Amniotic stem cell (primary cell): ENCODE measurements at regions not wholly inside any gene's neighbourhood (a gene's known extent, or its start where the extent isn't known, plus 50 kb on each side); places are given as distances from the start of the nearest gene placed in this dataset.

Source experiments
- DNase-seq: peaks from one replicate; lab custom pipeline; 2025; lab: John Stamatoyannopoulos, UW

DNA sequence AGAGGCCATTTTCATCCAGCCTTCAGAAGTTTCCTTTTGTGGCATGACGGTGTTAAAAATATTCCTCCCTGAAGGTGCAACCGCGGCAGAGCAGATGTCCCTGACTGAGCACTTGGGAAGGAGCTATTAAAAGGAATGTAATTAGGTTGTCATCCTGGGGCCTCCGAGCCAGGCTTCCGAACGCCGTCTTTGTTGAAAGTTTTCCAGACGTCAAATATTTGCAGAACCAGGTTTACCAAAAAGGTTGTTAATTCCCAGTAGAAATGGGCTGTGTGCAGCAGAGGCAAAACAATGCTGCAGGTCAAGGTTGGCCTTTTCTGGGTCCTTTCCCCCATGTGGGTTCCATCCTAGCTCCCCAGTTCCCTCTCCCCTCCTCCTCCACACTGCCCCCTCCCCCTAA, 88.8 kb upstream of the CALM2 start:
- DNase-seq: no peak

GRCh38 chr2:47264686-47265085, 88.4 kb upstream of the CALM2 start:
- no peak for DNase-seq

- DNase-seq: no peak
Observed at GRCh38 chr2:47264143-47264542, 87.8 kb upstream of the CALM2 start.

DNA sequence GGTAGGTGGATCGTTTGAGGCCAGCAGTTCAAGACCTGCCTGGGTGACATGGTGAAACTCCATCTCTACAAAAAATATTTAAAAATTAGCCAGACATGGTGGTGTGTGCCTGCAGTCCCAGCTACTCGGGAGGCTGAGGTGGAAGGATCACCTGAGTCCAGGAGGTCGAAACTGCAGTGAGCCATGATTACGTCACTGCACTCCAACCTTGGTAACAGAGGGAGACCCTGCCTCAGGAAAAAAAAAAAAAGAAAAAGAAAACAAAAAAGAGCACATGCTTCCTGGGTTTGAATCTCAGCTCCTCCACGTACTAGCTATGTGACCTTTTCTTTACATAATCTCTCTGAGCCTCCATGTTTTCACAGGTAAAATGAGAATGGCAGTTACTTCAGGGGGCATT, 86.3 kb upstream of the CALM2 start:
- DNase-seq: no peak

DNA sequence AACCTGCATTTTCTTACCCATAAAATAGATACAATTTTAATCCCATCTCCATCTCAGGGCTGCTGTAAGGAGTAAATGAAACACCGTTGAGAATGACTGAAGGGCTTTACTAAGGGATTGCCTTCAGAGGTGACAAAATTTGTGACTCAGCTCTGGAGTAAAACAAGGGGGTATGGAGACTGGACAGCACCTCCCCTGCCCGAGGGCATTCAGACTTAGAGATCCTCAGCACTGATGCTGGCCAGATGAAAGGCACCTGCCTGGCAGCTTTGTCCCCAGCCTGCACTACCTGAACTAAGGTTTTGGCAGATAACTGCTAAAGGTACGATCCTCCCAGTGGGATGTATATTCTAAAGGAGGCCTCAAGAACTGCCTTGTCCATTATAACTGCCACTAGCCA, 84.7 kb upstream of the CALM2 start:
- no peak for DNase-seq

- no peak for DNase-seq
Observed at GRCh38 chr2:47259829-47260228, 83.5 kb upstream of the CALM2 start.

DNA sequence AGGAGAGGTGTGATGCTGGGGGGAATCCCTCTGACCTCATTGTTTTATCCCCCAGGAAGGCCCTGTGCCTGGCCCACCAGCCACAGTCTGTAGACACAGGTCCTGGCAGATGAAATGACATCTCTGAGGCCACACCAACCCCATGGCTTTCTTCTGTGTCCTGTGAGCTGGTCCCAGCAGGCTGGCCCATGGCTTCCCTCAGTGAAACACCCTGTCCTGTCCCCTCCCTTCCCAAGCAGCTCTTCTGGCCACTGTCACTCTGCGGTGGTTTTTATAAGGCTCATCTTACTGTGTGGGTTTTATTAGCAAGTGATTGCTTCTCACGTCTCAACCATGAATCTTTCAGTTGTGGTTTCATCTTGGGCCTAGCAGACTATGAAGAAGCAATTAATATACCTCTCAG, 81.6 kb upstream of the CALM2 start:
- no peak for DNase-seq

GRCh38 chr2:47256416-47257087, 80.2 kb upstream of the CALM2 start:
- no peak for DNase-seq

GRCh38 chr2:47255794-47256193, 79.5 kb upstream of the CALM2 start:
- DNase-seq: no peak

- DNase-seq: no peak
Observed at GRCh38 chr2:47254464-47254863, 78.2 kb upstream of the CALM2 start.

DNA sequence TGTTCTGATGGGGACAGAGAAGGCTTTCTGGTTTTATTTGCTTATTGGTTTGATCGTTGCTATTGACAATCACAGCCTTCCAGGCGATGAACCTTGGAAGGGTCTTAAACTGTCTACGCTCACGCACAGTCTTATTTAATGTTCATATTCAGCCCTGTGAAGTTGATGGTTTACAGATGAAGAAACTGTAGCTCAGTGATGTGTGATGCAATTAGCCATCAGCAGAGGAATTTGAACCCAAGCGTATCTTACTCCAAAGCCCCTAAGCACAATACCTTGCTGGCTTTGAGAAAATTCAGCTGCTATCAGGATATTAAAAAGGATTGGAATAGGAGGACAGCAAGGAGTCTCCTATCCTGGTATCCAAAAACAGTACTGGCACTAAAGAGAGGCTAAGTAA, 77.1 kb upstream of the CALM2 start:
- no peak for DNase-seq

GRCh38 chr2:47251404-47251675, 75.0 kb upstream of the CALM2 start:
- no peak for DNase-seq

DNA sequence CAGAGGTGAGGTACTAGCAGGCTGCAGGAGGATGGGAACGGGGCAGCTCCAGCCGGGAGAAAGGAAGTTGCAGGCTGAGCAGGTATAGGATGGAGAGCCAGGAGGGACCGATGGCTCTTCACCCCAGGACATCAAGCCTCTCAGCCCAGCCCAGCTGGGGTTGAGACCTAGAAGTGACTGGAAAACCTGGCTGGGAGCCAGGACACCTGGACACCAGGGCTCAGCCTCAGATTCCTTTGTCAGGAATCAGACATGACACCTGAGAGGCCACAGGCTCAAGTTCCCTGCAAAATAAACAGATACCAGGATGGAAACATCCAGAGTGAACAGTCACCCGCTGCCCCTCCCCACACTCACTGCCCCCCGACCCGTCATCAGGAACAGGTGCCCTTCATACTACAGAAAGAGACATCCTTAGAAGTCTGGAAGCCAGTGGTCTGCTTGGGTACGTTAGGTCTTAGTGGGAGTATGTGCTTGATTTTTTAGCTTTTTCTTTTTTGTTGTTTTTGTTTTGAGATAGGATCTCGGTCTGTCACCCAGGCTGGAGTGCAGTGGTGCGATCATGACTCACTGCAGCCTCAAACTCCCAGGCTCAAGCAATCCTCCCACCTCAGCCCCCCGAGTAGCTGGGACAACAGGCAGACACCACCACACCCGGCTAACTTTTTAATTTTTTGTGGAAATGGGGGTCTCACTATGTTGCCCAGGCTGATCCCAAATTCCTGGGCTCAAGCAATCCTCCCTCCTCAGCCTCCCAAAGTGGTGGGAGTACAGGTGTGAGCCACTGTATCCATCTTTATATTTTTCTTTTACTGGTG, 74.5 kb upstream of the CALM2 start:
- no peak for DNase-seq

- DNase-seq: no peak
Observed at GRCh38 chr2:47249931-47250330, 73.6 kb upstream of the CALM2 start.

DNA sequence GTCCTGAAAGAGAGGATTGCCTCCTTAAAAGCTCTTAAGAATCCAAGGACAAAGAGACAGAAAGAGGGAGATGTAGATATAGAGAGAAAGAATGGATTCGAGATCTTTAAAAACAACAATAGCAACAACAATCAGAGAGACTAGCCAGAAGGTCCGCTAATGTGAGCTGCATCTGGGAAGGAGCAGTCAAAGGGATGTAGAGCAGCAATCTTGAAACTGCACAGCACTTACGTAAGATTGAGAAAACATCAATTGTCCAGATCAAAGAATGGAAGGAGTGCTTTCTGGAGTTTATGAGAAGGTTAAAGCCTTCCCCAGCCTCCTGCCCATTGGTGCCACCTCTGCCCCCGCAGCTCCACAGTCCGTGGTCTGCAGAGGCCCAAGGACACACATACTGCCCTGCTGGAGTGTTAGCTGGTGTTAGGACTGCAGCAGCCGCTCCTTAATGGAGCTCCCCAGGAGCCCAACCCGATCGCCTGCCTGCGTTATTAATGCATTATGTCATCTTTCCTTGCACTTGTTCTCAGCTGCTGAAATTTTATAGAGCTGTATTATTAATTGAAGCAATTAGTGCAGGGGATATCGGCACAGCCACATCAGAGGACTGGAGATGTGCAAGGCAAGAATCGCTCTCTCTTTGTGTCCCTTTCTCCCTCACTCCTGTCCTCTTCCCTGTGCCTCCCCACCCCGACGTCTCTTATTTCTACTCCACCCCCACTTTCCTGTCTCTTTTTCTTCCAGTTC, 73.0 kb upstream of the CALM2 start:
- no peak for DNase-seq

DNA sequence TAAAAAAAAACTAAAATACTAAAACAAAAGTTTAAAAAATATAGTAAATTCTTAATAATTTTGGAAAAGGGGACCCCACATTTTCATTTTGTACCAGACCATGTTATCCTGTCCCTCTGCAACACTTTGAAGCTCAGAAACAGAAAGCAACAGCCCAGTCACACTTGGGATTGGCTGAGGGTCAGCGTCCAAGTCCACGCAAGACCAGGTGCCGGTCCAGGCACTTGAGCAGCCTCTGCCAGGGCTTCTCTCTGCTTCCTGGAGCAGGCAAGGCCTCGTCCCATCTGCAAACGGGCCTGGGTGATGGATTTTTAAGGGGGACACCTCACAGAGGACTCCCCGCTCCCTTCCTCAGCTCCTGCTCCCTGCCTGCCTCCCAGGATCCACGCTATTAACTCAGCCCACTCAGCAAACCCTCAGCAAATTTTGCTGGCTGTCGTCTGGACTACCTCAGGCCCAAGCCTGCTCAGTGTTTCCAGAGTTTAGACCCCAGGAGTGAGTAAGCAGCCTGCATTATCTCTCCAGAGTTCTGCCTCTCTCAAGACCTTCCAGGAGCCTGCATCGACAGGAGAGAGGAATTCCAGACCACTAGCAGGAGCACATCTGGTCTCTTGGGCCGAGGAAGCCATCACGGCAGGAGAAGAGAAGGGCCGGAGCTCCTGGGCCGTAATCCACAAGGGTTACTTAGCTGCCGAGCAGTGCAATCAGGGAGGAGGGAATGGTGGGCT, 67.4 kb upstream of the CALM2 start:
- DNase-seq: no peak

- DNase-seq: no peak
Observed at GRCh38 chr2:47241715-47242114, 65.4 kb upstream of the CALM2 start.

- no peak for DNase-seq
Observed at GRCh38 chr2:47239119-47239969, 63.0 kb upstream of the CALM2 start.

DNA sequence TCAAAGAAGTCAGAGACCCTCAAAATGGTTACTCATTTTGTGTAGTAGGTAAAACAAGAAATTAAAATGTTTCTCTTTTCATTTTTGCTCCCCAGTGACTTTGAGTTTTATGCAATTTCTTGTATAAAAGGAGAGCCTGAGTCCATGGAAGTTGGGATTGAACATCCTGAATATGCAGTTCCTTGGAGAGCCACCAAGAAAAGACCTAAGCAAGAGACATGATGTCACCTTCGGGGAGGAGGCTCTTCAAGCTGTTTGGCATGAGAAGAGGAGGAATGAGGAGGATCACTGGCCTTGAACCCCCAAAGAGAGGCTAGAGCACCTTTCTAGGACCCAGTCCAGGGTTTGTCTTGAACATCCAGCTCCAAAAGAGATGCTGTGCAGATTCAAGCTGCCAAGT, 62.3 kb upstream of the CALM2 start:
- no peak for DNase-seq

DNA sequence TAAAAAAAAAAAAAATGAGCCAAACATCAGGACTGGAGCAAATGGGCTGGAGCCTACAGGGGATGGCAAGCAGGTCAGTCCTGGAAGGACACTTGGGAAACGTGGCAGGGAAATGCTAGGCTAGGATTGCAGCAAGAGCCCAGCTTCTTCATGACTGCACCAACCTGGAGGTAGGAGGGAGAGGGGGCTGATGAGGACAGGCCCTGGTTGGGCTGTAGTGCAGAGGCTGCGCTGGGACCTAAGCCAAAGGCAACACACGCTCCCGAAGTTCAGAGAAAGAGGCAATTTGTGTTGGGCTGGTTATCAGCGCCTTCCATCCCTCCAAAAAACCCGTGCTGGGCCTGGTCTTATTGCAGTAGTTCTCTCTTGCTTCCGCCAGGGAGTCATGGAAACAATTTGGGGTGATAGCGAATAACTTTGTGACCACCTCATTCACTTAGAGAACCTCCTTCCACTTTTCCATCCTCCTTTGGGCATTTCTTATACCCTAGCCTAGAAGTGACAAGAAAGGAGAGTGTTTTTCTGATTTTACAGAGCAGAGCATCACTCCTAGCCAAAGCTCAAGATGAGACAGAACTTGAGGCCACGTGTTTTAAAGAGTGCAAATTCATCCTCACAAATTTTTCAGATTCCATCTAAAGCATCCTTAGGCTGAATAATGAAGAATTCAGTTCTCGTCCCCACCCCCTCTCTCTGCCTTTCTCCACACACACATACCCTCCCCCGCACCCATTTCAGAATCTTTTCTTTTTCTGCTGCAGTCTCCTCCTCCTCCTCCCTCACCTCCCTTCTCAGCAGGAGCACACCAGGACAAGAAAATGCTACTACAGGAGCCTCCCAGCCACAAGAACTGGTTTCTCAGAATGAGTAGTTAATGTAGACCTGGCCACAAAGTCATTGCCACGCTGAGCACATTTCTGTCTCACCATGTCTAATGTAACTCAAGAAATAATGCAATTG, 61.3 kb upstream of the CALM2 start:
- DNase-seq: no peak
